ENCODE measurements at regions not wholly inside any gene's neighbourhood (a gene's known extent, or its start where the extent isn't known, plus 50 kb on each side); places are given as distances from the start of the nearest gene placed in this dataset.

DNA sequence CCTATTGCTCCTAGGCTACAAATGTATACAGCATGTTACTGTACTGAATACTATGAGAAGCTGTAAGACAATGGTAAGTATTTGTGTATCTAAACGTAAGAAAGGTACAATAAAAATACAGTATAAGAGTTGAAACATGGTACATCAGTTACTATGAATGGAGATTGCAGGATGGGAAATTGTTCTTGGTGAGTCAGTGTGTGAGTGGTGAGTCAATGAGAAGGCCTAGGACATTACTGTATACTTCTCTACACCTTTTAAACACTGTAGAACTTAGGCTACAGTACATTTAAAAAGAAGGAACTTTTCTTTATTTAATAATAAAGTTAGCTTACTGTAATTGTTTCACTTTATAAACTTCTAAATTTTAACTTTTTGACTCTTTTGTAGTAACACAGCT, 2603.2 kb downstream of the PCDH7 start:
- Mint-ChIP-seq H3K36me3 (ENCODE audit: low read depth) (no peaks in the 10 kb centered on the region), H3K4me3 (no peak overlapping the region), H3K27me3 (no peaks in the 10 kb centered on the region), H3K4me1 (no peaks in the 10 kb centered on the region), H3K27ac (no peak overlapping the region), H3K9me3 (peaks cover 2% of the 10 kb centered on the region)
- ATAC-seq (ENCODE audit: low read depth) (no peak), DNase-seq (no peak)
- CTCF ChIA-PET: no interaction called here
- TF ChIP-seq, protein P1, sequence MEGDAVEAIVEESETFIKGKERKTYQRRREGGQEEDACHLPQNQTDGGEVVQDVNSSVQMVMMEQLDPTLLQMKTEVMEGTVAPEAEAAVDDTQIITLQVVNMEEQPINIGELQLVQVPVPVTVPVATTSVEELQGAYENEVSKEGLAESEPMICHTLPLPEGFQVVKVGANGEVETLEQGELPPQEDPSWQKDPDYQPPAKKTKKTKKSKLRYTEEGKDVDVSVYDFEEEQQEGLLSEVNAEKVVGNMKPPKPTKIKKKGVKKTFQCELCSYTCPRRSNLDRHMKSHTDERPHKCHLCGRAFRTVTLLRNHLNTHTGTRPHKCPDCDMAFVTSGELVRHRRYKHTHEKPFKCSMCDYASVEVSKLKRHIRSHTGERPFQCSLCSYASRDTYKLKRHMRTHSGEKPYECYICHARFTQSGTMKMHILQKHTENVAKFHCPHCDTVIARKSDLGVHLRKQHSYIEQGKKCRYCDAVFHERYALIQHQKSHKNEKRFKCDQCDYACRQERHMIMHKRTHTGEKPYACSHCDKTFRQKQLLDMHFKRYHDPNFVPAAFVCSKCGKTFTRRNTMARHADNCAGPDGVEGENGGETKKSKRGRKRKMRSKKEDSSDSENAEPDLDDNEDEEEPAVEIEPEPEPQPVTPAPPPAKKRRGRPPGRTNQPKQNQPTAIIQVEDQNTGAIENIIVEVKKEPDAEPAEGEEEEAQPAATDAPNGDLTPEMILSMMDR (IDR thresholded peaks at IDR 0.05): no peak
- intact Hi-C loops (cut with micrococcal nuclease): no loop called here
- POLR2A ChIA-PET: no interaction called here

- ChIA-PET CTCF (no interaction called here), POLR2A (no interaction called here)
- TF ChIP-seq, protein P1 (IDR thresholded peaks at IDR 0.05): no peak
- no peaks in the 10 kb centered on the region for H3K36me3 Mint-ChIP-seq (ENCODE audit: low read depth)
- no peak overlapping the region for H3K4me3 Mint-ChIP-seq
- no peak overlapping the region for H3K27ac Mint-ChIP-seq
- no peak for DNase-seq
- H3K9me3 Mint-ChIP-seq: peaks cover 31% of the 10 kb centered on the region
- no peaks in the 10 kb centered on the region for H3K4me1 Mint-ChIP-seq
- no peak for ATAC-seq (ENCODE audit: low read depth)
- H3K27me3 Mint-ChIP-seq: no peaks in the 10 kb centered on the region
- intact Hi-C loops (cut with micrococcal nuclease): no loop called here
Observed at GRCh38 chr4:33334416-33334815, 2614.2 kb downstream of the PCDH7 start.

GRCh38 chr4:33339762-33340161, 2619.6 kb downstream of the PCDH7 start:
- CTCF ChIA-PET: no interaction called here
- POLR2A ChIA-PET: no interaction called here
- intact Hi-C loops (cut with micrococcal nuclease): no loop called here
- no peak overlapping the region for H3K4me3 Mint-ChIP-seq
- H3K27me3 Mint-ChIP-seq: no peaks in the 10 kb centered on the region
- TF ChIP-seq, protein P1 (IDR thresholded peaks at IDR 0.05): no peak
- peaks cover 14% of the 10 kb centered on the region for H3K9me3 Mint-ChIP-seq
- H3K36me3 Mint-ChIP-seq (ENCODE audit: low read depth): no peaks in the 10 kb centered on the region
- H3K4me1 Mint-ChIP-seq: no peaks in the 10 kb centered on the region
- no peak for DNase-seq
- no peak overlapping the region for H3K27ac Mint-ChIP-seq
- ATAC-seq (ENCODE audit: low read depth): no peak

DNA sequence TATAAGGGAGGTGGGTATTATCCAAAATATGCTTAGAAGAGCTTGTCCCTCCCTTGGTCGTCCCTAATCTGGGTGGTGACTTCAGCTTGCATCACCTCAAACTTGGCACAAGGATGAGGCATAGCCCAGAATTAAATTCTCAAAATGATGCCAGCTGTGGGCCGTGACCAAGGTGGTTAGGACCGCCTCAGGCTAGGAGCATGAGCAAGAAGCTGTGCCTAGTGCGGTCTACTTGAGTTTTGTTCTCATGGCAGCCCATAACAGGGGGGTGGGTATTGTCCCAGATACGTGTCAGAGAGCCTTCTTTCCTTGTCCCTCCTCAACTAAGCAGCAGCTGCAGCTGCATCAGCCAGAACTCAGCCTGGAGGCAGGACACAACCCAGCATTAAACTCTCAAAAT, 2620.0 kb downstream of the PCDH7 start:
- no peak for DNase-seq
- no peaks in the 10 kb centered on the region for H3K36me3 Mint-ChIP-seq (ENCODE audit: low read depth)
- TF ChIP-seq, protein P1 (IDR thresholded peaks at IDR 0.05): no peak
- intact Hi-C loops (cut with micrococcal nuclease): no loop called here
- no peak overlapping the region for H3K4me3 Mint-ChIP-seq
- ATAC-seq (ENCODE audit: low read depth): no peak
- no peaks in the 10 kb centered on the region for H3K4me1 Mint-ChIP-seq
- ChIA-PET CTCF (no interaction called here), POLR2A (no interaction called here)
- H3K27me3 Mint-ChIP-seq: no peaks in the 10 kb centered on the region
- no peak overlapping the region for H3K27ac Mint-ChIP-seq
- H3K9me3 Mint-ChIP-seq: peaks cover 14% of the 10 kb centered on the region

GRCh38 chr4:33349376-33349775, 2629.2 kb downstream of the PCDH7 start:
- TF ChIP-seq, protein P1 (IDR thresholded peaks at IDR 0.05): no peak
- POLR2A ChIA-PET: no interaction called here
- CTCF ChIA-PET: no interaction called here
- Mint-ChIP-seq H3K36me3 (ENCODE audit: low read depth) (no peaks in the 10 kb centered on the region), H3K9me3 (peaks cover 2% of the 10 kb centered on the region), H3K27ac (no peak overlapping the region), H3K4me1 (no peaks in the 10 kb centered on the region), H3K4me3 (no peak overlapping the region), H3K27me3 (no peaks in the 10 kb centered on the region)
- DNase-seq (no peak), ATAC-seq (ENCODE audit: low read depth) (no peak)
- intact Hi-C loops (cut with micrococcal nuclease): no loop called here

Data from activated B cell treated with CpG ODN at 0.5 μM for 24 hours (primary cell).